GM12878 (cell line): ENCODE measurements at regions not wholly inside any gene's neighbourhood (a gene's known extent, or its start where the extent isn't known, plus 50 kb on each side); places are given as distances from the start of the nearest gene placed in this dataset.

Source experiments
- ATAC-seq: fragments of 200-7000 bp; cut with Tn5 transposase; 3 replicates; pipeline ENCODE4 v1.9.1; 2020; ENCODE audit warnings: mild to moderate bottlenecking, moderate library complexity
- BruUV-seq: library from RNA; stranded (reverse); fragments of 400-500 nt; replicated peaks from 2 replicates; lab custom pipeline; 2021; lab: Mats Ljungman, UMichigan
- CTCF ChIA-PET: fragments of 300-600 bp; sonication (Branson Sonifier 250); formaldehyde crosslinking; extraction: SDS; loops from one replicate; lab custom pipeline; 2021; ENCODE audit warnings: inconsistent platforms; lab: Yijun Ruan, JAX
- POLR2A ChIA-PET: fragments of 350-600 bp; formaldehyde crosslinking; extraction: SDS; loops from one replicate; lab custom pipeline; 2021; ENCODE audit warnings: inconsistent platforms; lab: Charles Lee
- RAD21 ChIA-PET: fragments of 300-600 bp; sonication (Branson Sonifier 250); formaldehyde crosslinking; loops from one replicate; lab custom pipeline; 2023; ENCODE audit warnings: antibody characterized with exemption; ENCODE audit not compliant: unreplicated experiment; lab: Charles Lee
- SMC1A ChIA-PET: fragments of 300-600 bp; sonication (Branson Sonifier 250); formaldehyde crosslinking; loops from one replicate; lab custom pipeline; 2023; ENCODE audit not compliant: unreplicated experiment, uncharacterized antibody; lab: Charles Lee
- DNase-seq: peaks from one replicate; pipeline ENCODE4 v3.0.0-alpha.2; 2011; ENCODE audit warnings: low read depth, low spot score
- FAIRE-seq: peaks from 3 replicates; lab custom pipeline; 2011; peaks lifted over from hg19 to GRCh38; lab: Jason Lieb, UNC
- H2AFZ ChIP-seq: 2 replicates; pipeline ENCODE4 v1.6.0; 2011; ENCODE audit warnings: low read depth, low read length, control low read depth; ENCODE audit not compliant: control insufficient read depth
- H3K27ac ChIP-seq: 2 replicates; pipeline ENCODE4 v1.5.1; 2011; ENCODE audit warnings: control low read depth; ENCODE audit not compliant: control insufficient read depth, insufficient read depth
- H3K27me3 ChIP-seq, 2 experiments: replicated peaks in 1 of 2; 2 replicates each; pipeline versions ENCODE4 v1.6.0 to v1.6.1; 2011; ENCODE audit warnings: low read length in 1 of 2; ENCODE audit not compliant: control insufficient read depth in 2 of 2, insufficient read depth in 2 of 2
- H3K36me3 ChIP-seq, 2 experiments: 2 replicates each; pipeline ENCODE4 v1.5.1; 2011; ENCODE audit warnings: low read length in 1 of 2; ENCODE audit not compliant: control insufficient read depth in 2 of 2, insufficient read depth in 2 of 2
- H3K4me1 ChIP-seq: 2 replicates; pipeline ENCODE4 v1.6.1; 2011; ENCODE audit warnings: mild to moderate bottlenecking, low read length, moderate library complexity, mixed read lengths; ENCODE audit not compliant: control insufficient read depth, insufficient read depth
- H3K4me2 ChIP-seq: 2 replicates; pipeline ENCODE4 v1.6.0; 2011; ENCODE audit warnings: control low read depth; ENCODE audit not compliant: control insufficient read depth, insufficient read depth
- H3K4me3 ChIP-seq: fragments of 200-600 bp; sonication (generic); 2 replicates; pipeline ENCODE4 v1.5.1; 2016
- H3K79me2 ChIP-seq: 2 replicates; pipeline ENCODE4 v1.6.0; 2011; ENCODE audit warnings: low read length; ENCODE audit not compliant: control insufficient read depth, insufficient read depth
- H3K9ac ChIP-seq: 2 replicates; pipeline ENCODE4 v1.8.0; 2011; ENCODE audit warnings: low read length, control low read depth, mixed read lengths; ENCODE audit not compliant: control insufficient read depth, insufficient read depth
- H3K9me3 ChIP-seq: replicated peaks from 3 replicates; pipeline ENCODE4 v1.5.1; 2011; ENCODE audit warnings: mild to moderate bottlenecking, low read length; ENCODE audit not compliant: control insufficient read depth, insufficient read depth
- H4K20me1 ChIP-seq: 2 replicates; pipeline ENCODE4 v1.6.0; 2011; ENCODE audit not compliant: control insufficient read depth, insufficient read depth
- ATF7 ChIP-seq: fragments of 450-650 bp; IDR thresholded peaks from 2 replicates; pipeline ENCODE4 v1.6.1; 2016; ENCODE audit warnings: low read depth, mild to moderate bottlenecking
- BACH1 ChIP-seq: fragments of 450-650 bp; IDR thresholded peaks from 2 replicates; pipeline ENCODE4 v1.6.1; 2017; ENCODE audit warnings: mild to moderate bottlenecking, borderline replicate concordance
- BCL3 ChIP-seq: IDR thresholded peaks from 2 replicates; pipeline ENCODE4 v1.6.1; 2011; ENCODE audit warnings: borderline replicate concordance, low read depth, mild to moderate bottlenecking, moderate library complexity, low read length; ENCODE audit not compliant: insufficient read depth, poor library complexity, severe bottlenecking
- CREM ChIP-seq: IDR thresholded peaks from 2 replicates; pipeline ENCODE4 v1.6.1; 2014; ENCODE audit warnings: antibody characterized with exemption, low read depth
- GABPA ChIP-seq: IDR thresholded peaks from 2 replicates; pipeline ENCODE4 v1.6.1; 2014; ENCODE audit warnings: antibody characterized with exemption, low read depth, mild to moderate bottlenecking, inconsistent platforms
- HCFC1 ChIP-seq: fragments of 150-350 bp; IDR thresholded peaks from 2 replicates; pipeline ENCODE4 v1.6.1; 2014; ENCODE audit warnings: low read length
- HDAC6 ChIP-seq: fragments of 200-600 bp; sonication (generic); IDR thresholded peaks from one replicate; pipeline ENCODE4 v1.8.0; 2017; ENCODE audit warnings: antibody characterized with exemption; ENCODE audit not compliant: unreplicated experiment
- KLF5 ChIP-seq: fragments of 450-650 bp; IDR thresholded peaks from 2 replicates; pipeline ENCODE4 v1.6.1; 2014; ENCODE audit warnings: mild to moderate bottlenecking; ENCODE audit not compliant: partially characterized antibody
- LARP7 ChIP-seq: fragments of 450-650 bp; IDR thresholded peaks from 2 replicates; pipeline ENCODE4 v1.6.1; 2017; ENCODE audit warnings: mild to moderate bottlenecking
- MYC ChIP-seq: IDR thresholded peaks from 2 replicates; pipeline ENCODE4 v1.6.1; 2011; ENCODE audit warnings: mild to moderate bottlenecking, low read length, moderate library complexity, inconsistent platforms; ENCODE audit not compliant: insufficient read depth, insufficient replicate concordance, insufficient read length, severe bottlenecking
- SIX5 ChIP-seq: IDR thresholded peaks from 2 replicates; pipeline ENCODE4 v1.6.1; 2011; ENCODE audit warnings: mild to moderate bottlenecking, low read depth, low read length, moderate library complexity; ENCODE audit not compliant: severe bottlenecking
- TCF12 ChIP-seq: IDR thresholded peaks from 2 replicates; pipeline ENCODE4 v1.6.1; 2011; ENCODE audit warnings: low read depth, mild to moderate bottlenecking, low read length
- WGBS: methylation state at CpG from one replicate; pipeline ENCODE4 v1.1.6; 2016; ENCODE audit warnings: low lambda C conversion rate; ENCODE audit not compliant: insufficient replicate concordance, insufficient coverage; ENCODE audit errors: missing lambda C conversion rate; 5-methylcytosine and 5-hydroxymethylcytosine counted together
- in situ Hi-C: fragments of 300-500 bp; cut with MboI; formaldehyde crosslinking; loops from 9 replicates; pipeline ENCODE4 v1.14.3; 2018; ENCODE audit warnings: mixed read lengths
- intact Hi-C: fragments of 100-400 bp; cut with micrococcal nuclease; formaldehyde crosslinking; loops from one replicate; pipeline ENCODE4 v1.14.2; 2022; ENCODE audit not compliant: unreplicated experiment
- TF ChIP-seq, protein P1 (sequence below): fragments of 450-650 bp; IDR thresholded peaks from 2 replicates; pipeline ENCODE4 v1.6.1; 2017; ENCODE audit warnings: mild to moderate bottlenecking, low read depth, inconsistent platforms; ENCODE audit not compliant: poor library complexity, severe bottlenecking
- TF ChIP-seq, protein P2 (sequence below): IDR thresholded peaks from 2 replicates; pipeline ENCODE4 v1.6.1; 2012; ENCODE audit warnings: mild to moderate bottlenecking, low read depth, low read length

DNA sequence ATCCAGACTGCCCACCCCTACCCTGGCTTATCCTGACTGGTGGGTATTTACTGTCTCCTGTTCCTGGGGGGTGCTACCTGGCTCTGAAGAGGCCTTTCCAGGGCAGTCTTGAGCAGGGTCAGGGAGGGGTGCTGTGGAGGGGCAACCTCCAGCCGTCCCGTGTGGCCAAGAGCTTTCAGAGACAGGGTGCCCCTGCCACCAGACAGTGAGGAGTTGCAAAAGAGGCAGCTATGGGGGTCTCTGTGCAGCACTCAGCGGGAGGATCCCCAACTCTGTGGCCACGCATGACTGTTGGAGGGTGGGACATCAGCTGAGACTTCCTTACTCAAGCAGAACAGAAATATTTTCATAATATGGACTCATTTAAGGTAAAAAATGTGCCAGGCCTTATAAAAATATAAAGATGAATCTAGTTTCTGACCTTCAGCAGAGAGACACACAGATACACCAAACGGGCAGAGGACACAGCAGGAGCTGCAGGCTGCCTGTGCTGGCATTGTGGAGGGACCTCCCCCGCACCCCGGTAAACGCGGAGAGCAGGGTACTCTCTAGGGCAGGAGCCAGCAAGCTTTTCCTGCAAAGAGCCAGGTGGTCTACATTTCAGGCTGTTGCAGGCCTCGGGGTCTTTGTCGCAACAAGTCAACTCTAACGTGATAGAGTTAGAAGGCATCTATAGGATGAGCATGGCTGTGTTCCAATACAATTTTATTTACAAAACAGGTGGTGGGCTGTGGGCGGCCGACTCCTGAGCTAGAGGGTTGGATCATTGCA lies 252.6 kb downstream of the RHOU start (continued):
- no peak for TF ChIP-seq BACH1

- H4K20me1 ChIP-seq, result no peaks in the 10 kb centered on the region
- BruUV-seq, result no TSS peak
- peaks cover 4 to 9% of the 10 kb centered on the region in 2 experiments for H3K27me3 ChIP-seq
- no peak overlapping the region for H3K4me2 ChIP-seq
- no peak for FAIRE-seq
- no peak overlapping the region for H3K4me3 ChIP-seq
- POLR2A ChIA-PET, result no interaction called here
- H3K27ac ChIP-seq, result no peak overlapping the region
- in situ Hi-C loops, result no loop called here
- H2AFZ ChIP-seq, result no peak overlapping the region
- ATAC-seq, result no peak
- no peak for DNase-seq
- no peak overlapping the region for H3K9ac ChIP-seq
- intact Hi-C loops, result no loop called here
- no peaks in the 10 kb centered on the region for H3K4me1 ChIP-seq
- TF ChIP-seq HCFC1 (no peak), GABPA (no peak), ATF7 (no peak), LARP7 (no peak), MYC (no peak), BCL3 (no peak), CREM (no peak), TCF12 (no peak), SIX5 (no peak), HDAC6 (no peak), KLF5 (no peak)
- TF ChIP-seq, protein P1, sequence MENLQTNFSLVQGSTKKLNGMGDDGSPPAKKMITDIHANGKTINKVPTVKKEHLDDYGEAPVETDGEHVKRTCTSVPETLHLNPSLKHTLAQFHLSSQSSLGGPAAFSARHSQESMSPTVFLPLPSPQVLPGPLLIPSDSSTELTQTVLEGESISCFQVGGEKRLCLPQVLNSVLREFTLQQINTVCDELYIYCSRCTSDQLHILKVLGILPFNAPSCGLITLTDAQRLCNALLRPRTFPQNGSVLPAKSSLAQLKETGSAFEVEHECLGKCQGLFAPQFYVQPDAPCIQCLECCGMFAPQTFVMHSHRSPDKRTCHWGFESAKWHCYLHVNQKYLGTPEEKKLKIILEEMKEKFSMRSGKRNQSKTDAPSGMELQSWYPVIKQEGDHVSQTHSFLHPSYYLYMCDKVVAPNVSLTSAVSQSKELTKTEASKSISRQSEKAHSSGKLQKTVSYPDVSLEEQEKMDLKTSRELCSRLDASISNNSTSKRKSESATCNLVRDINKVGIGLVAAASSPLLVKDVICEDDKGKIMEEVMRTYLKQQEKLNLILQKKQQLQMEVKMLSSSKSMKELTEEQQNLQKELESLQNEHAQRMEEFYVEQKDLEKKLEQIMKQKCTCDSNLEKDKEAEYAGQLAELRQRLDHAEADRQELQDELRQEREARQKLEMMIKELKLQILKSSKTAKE, result no peak
- TF ChIP-seq, protein P2, sequence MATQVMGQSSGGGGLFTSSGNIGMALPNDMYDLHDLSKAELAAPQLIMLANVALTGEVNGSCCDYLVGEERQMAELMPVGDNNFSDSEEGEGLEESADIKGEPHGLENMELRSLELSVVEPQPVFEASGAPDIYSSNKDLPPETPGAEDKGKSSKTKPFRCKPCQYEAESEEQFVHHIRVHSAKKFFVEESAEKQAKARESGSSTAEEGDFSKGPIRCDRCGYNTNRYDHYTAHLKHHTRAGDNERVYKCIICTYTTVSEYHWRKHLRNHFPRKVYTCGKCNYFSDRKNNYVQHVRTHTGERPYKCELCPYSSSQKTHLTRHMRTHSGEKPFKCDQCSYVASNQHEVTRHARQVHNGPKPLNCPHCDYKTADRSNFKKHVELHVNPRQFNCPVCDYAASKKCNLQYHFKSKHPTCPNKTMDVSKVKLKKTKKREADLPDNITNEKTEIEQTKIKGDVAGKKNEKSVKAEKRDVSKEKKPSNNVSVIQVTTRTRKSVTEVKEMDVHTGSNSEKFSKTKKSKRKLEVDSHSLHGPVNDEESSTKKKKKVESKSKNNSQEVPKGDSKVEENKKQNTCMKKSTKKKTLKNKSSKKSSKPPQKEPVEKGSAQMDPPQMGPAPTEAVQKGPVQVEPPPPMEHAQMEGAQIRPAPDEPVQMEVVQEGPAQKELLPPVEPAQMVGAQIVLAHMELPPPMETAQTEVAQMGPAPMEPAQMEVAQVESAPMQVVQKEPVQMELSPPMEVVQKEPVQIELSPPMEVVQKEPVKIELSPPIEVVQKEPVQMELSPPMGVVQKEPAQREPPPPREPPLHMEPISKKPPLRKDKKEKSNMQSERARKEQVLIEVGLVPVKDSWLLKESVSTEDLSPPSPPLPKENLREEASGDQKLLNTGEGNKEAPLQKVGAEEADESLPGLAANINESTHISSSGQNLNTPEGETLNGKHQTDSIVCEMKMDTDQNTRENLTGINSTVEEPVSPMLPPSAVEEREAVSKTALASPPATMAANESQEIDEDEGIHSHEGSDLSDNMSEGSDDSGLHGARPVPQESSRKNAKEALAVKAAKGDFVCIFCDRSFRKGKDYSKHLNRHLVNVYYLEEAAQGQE, result no peak
- H3K36me3 ChIP-seq, result no peaks in the 10 kb centered on the region
- H3K79me2 ChIP-seq, result no peaks in the 10 kb centered on the region
- RAD21 ChIA-PET, result no interaction called here
- WGBS, result 35% methylated on average over 6 of the region's 6 CpGs
- SMC1A ChIA-PET, result no interaction called here
- CTCF ChIA-PET, result no interaction called here
- no peaks in the 10 kb centered on the region for H3K9me3 ChIP-seq
These were observed 253.4 kb downstream of the RHOU start for GRCh38 chr1:228988664-228989063.
